Suprapubic skin (tissue), 3 donors: ENCODE measurements at regions not wholly inside any gene's neighbourhood (a gene's known extent, or its start where the extent isn't known, plus 50 kb on each side); places are given as distances from the start of the nearest gene placed in this dataset.

ENCODE experiments used
- EP300 ChIP-seq: sonication (generic); formaldehyde crosslinking; IDR thresholded peaks from one replicate; pipeline ENCODE4 v1.6.1; 2017; ENCODE audit warnings: antibody characterized with exemption
- POLR2A ChIP-seq, 2 donors: fragments of 450-650 bp; IDR thresholded peaks; one replicate each; pipeline ENCODE4 v1.6.1; 2017; ENCODE audit warnings: antibody characterized with exemption in 2 of 2, mild to moderate bottlenecking in 2 of 2, moderate library complexity in 2 of 2
- TF ChIP-seq, protein P1 (sequence below), 2 donors: fragments of 200-600 bp in 1 of 2; fragments of 450-650 bp in 1 of 2; sonication (generic) in 1 of 2; IDR thresholded peaks; one replicate each; pipeline ENCODE4 v1.5.1; 2016 to 2019; ENCODE audit warnings: antibody characterized with exemption in 2 of 2, mild to moderate bottlenecking in 1 of 2, moderate library complexity in 1 of 2

GRCh38 chr2:8440029-8440778 is 241.7 kb upstream of the ID2 start:
- TF ChIP-seq, protein P1, sequence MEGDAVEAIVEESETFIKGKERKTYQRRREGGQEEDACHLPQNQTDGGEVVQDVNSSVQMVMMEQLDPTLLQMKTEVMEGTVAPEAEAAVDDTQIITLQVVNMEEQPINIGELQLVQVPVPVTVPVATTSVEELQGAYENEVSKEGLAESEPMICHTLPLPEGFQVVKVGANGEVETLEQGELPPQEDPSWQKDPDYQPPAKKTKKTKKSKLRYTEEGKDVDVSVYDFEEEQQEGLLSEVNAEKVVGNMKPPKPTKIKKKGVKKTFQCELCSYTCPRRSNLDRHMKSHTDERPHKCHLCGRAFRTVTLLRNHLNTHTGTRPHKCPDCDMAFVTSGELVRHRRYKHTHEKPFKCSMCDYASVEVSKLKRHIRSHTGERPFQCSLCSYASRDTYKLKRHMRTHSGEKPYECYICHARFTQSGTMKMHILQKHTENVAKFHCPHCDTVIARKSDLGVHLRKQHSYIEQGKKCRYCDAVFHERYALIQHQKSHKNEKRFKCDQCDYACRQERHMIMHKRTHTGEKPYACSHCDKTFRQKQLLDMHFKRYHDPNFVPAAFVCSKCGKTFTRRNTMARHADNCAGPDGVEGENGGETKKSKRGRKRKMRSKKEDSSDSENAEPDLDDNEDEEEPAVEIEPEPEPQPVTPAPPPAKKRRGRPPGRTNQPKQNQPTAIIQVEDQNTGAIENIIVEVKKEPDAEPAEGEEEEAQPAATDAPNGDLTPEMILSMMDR (IDR thresholded peaks at IDR 0.05), result no peak
- TF ChIP-seq EP300, result no peak
- TF ChIP-seq POLR2A (IDR thresholded peaks at IDR 0.05), result no peak
